A549 (cell line): ENCODE measurements at regions not wholly inside any gene's neighbourhood (a gene's known extent, or its start where the extent isn't known, plus 50 kb on each side); places are given as distances from the start of the nearest gene placed in this dataset.

Experiments
- CTCF ChIP-seq: fragments of >200 bp; sonication (Bioruptor Twin); formaldehyde crosslinking; IDR thresholded peaks from 3 replicates; pipeline ENCODE4 v1.5.1; 2016
- MAX ChIP-seq: IDR thresholded peaks from 2 replicates; pipeline ENCODE4 v1.6.1; 2012
- PHF8 ChIP-seq: fragments of 200-600 bp; sonication (generic); IDR thresholded peaks from 2 replicates; pipeline ENCODE4 v1.6.1; 2016; ENCODE audit warnings: low read depth, mild to moderate bottlenecking, antibody characterized with exemption, moderate library complexity, borderline replicate concordance
- POLR2A ChIP-seq: IDR thresholded peaks from 2 replicates; pipeline ENCODE4 v1.6.1; 2012; ENCODE audit warnings: mild to moderate bottlenecking, low read length
- RAD21 ChIP-seq, 2 experiments: fragments of >200 bp in 1 of 2; sonication (Bioruptor Twin) in 1 of 2; formaldehyde crosslinking in 1 of 2; IDR thresholded peaks in 1 of 2; conservative IDR thresholded peaks in 1 of 2; 2 replicates in 1 of 2; 3 replicates in 1 of 2; pipeline ENCODE4 v1.6.1; 2012 to 2018; ENCODE audit warnings: inconsistent platforms in 1 of 2
- RCOR1 ChIP-seq: fragments of 150-350 bp; IDR thresholded peaks from 2 replicates; pipeline ENCODE4 v1.6.1; 2014; ENCODE audit warnings: antibody characterized with exemption, low read length, low read depth
- SMC3 ChIP-seq: fragments of >200 bp; sonication (Bioruptor Twin); formaldehyde crosslinking; IDR thresholded peaks from 3 replicates; pipeline ENCODE4 v1.6.1; 2018; ENCODE audit warnings: inconsistent platforms
- USF2 ChIP-seq: fragments of 450-650 bp; IDR thresholded peaks from 2 replicates; pipeline ENCODE4 v1.6.1; 2014; ENCODE audit warnings: antibody characterized with exemption

- TF ChIP-seq USF2 (no peak), CTCF (no peak), SMC3 (no peak), RAD21 (conservative IDR thresholded peaks at IDR 0.05 in 1 of 2, IDR thresholded peaks at IDR 0.05 in 1 of 2) (no peak), RCOR1 (no peak), POLR2A (no peak), PHF8 (no peak), MAX (no peak)
Measured at GRCh38 chr6:118736440-118736839, 85.0 kb upstream of the CEP85L start.
